Activated B cell treated with CpG ODN at 0.5 μM for 24 hours (primary cell): ENCODE measurements at regions not wholly inside any gene's neighbourhood (a gene's known extent, or its start where the extent isn't known, plus 50 kb on each side); places are given as distances from the start of the nearest gene placed in this dataset.

Source experiments
- ATAC-seq: fragments of 200-7000 bp; cut with Tn5 transposase; one replicate; pipeline ENCODE4 v1.10.0; 2021; ENCODE audit warnings: low read depth, mild to moderate bottlenecking, moderate library complexity
- CTCF ChIA-PET: fragments of 350-600 bp; sonication (Branson Sonifier 250); formaldehyde crosslinking; loops from one replicate; lab custom pipeline; 2021; ENCODE audit warnings: antibody characterized with exemption; lab: Charles Lee
- POLR2A ChIA-PET: fragments of 350-600 bp; sonication (Branson Sonifier 250); formaldehyde crosslinking; loops from one replicate; lab custom pipeline; 2021; ENCODE audit warnings: antibody characterized with exemption; lab: Charles Lee
- DNase-seq: peaks from one replicate; pipeline ENCODE4 v3.0.0; 2022
- H3K27ac Mint-ChIP-seq: one replicate; pipeline ENCODE4 v1.8.0; 2020; ENCODE audit warnings: mixed read lengths
- H3K27me3 Mint-ChIP-seq: one replicate; pipeline ENCODE4 v1.8.0; 2021; ENCODE audit warnings: mixed read lengths
- H3K36me3 Mint-ChIP-seq: one replicate; pipeline ENCODE4 v1.8.0; 2021; ENCODE audit warnings: low read depth, mixed read lengths
- H3K4me1 Mint-ChIP-seq: one replicate; pipeline ENCODE4 v1.8.0; 2021; ENCODE audit warnings: mixed read lengths
- H3K4me3 Mint-ChIP-seq: one replicate; pipeline ENCODE4 v1.8.0; 2020; ENCODE audit warnings: mild to moderate bottlenecking, mixed read lengths
- H3K9me3 Mint-ChIP-seq: one replicate; pipeline ENCODE4 v1.8.0; 2020; ENCODE audit warnings: mixed read lengths
- CTCF ChIP-seq: fragments of 200-600 bp; IDR thresholded peaks from one replicate; pipeline ENCODE4 v1.8.0; 2022; ENCODE audit warnings: antibody characterized with exemption, mild to moderate bottlenecking
- intact Hi-C: fragments of 100-400 bp; cut with micrococcal nuclease; formaldehyde crosslinking; loops from one replicate; pipeline ENCODE4 v1.15.1; 2024

- ChIA-PET CTCF (no interaction called here), POLR2A (no interaction called here)
- Mint-ChIP-seq H3K36me3 (no peaks in the 10 kb centered on the region), H3K27ac (no peak overlapping the region), H3K4me1 (no peaks in the 10 kb centered on the region), H3K9me3 (no peaks in the 10 kb centered on the region), H3K4me3 (no peak overlapping the region), H3K27me3 (no peaks in the 10 kb centered on the region)
- DNase-seq (no peak), ATAC-seq (no peak)
- no peak for TF ChIP-seq CTCF
- intact Hi-C loops: no loop called here
These were observed 447.5 kb downstream of the NKX6-1 start for GRCh38 chr4:84051639-84052038.

- H3K27me3 Mint-ChIP-seq: no peaks in the 10 kb centered on the region
- TF ChIP-seq CTCF: no peak
- no peaks in the 10 kb centered on the region for H3K9me3 Mint-ChIP-seq
- no peaks in the 10 kb centered on the region for H3K4me1 Mint-ChIP-seq
- ATAC-seq: no peak
- H3K36me3 Mint-ChIP-seq: no peaks in the 10 kb centered on the region
- ChIA-PET POLR2A (no interaction called here), CTCF (no interaction called here)
- H3K4me3 Mint-ChIP-seq: no peak overlapping the region
- intact Hi-C loops: no loop called here
- no peak overlapping the region for H3K27ac Mint-ChIP-seq
- no peak for DNase-seq
These were observed 448.0 kb downstream of the NKX6-1 start for GRCh38 chr4:84051089-84051488.

GRCh38 chr4:84050015-84050414 is 449.1 kb downstream of the NKX6-1 start:
- DNase-seq (no peak), ATAC-seq (no peak)
- CTCF ChIA-PET: no interaction called here
- Mint-ChIP-seq H3K4me3 (no peak overlapping the region), H3K27ac (no peak overlapping the region), H3K36me3 (no peaks in the 10 kb centered on the region), H3K4me1 (no peaks in the 10 kb centered on the region), H3K9me3 (no peaks in the 10 kb centered on the region), H3K27me3 (no peaks in the 10 kb centered on the region)
- intact Hi-C loops: no loop called here
- POLR2A ChIA-PET: no interaction called here
- TF ChIP-seq CTCF: no peak

- Mint-ChIP-seq H3K27me3 (no peaks in the 10 kb centered on the region), H3K27ac (no peak overlapping the region), H3K4me1 (no peaks in the 10 kb centered on the region), H3K9me3 (no peaks in the 10 kb centered on the region), H3K36me3 (no peaks in the 10 kb centered on the region), H3K4me3 (no peak overlapping the region)
- ChIA-PET POLR2A (no interaction called here), CTCF (no interaction called here)
- intact Hi-C loops: no loop called here
- ATAC-seq: no peak
- no peak for TF ChIP-seq CTCF
- DNase-seq: no peak
These were observed 452.5 kb downstream of the NKX6-1 start for GRCh38 chr4:84046551-84046950.

GRCh38 chr4:84041426-84041825 is 457.7 kb downstream of the NKX6-1 start:
- ChIA-PET POLR2A (no interaction called here), CTCF (no interaction called here)
- DNase-seq (no peak), ATAC-seq (no peak)
- H3K9me3 Mint-ChIP-seq: no peaks in the 10 kb centered on the region
- intact Hi-C loops: no loop called here
- no peak overlapping the region for H3K4me3 Mint-ChIP-seq
- no peaks in the 10 kb centered on the region for H3K27me3 Mint-ChIP-seq
- H3K36me3 Mint-ChIP-seq: no peaks in the 10 kb centered on the region
- no peak for TF ChIP-seq CTCF
- no peak overlapping the region for H3K27ac Mint-ChIP-seq
- no peaks in the 10 kb centered on the region for H3K4me1 Mint-ChIP-seq
